HG02571 (cell line): ENCODE measurements at regions not wholly inside any gene's neighbourhood (a gene's known extent, or its start where the extent isn't known, plus 50 kb on each side); places are given as distances from the start of the nearest gene placed in this dataset.

Experiments
- ATAC-seq: cut with Tn5 transposase; IDR thresholded peaks from one replicate; pipeline ENCODE4 v1.9.1; 2021; ENCODE audit warnings: mild to moderate bottlenecking, moderate library complexity; ENCODE audit not compliant: unreplicated experiment

- ATAC-seq = no peak
Observed at GRCh38 chr2:128733450-128733849, 414.8 kb upstream of the HS6ST1 start.

GRCh38 chr2:128734521-128735295 lies 416.0 kb upstream of the HS6ST1 start:
- no peak for ATAC-seq

- no peak for ATAC-seq
Observed at GRCh38 chr2:128735296-128735960, 416.8 kb upstream of the HS6ST1 start.

GRCh38 chr2:128736046-128736688 lies 417.5 kb upstream of the HS6ST1 start:
- ATAC-seq = no peak

GRCh38 chr2:128736689-128737545 lies 418.2 kb upstream of the HS6ST1 start:
- peak; percentile 47 for ATAC-seq

GRCh38 chr2:128737546-128737826 lies 418.8 kb upstream of the HS6ST1 start:
- no peak for ATAC-seq

GRCh38 chr2:128738446-128739110 lies 419.9 kb upstream of the HS6ST1 start:
- ATAC-seq = no peak

GRCh38 chr2:128742467-128742866 lies 423.8 kb upstream of the HS6ST1 start:
- no peak for ATAC-seq

GRCh38 chr2:128745946-128746345 lies 427.3 kb upstream of the HS6ST1 start:
- ATAC-seq = no peak

- ATAC-seq = no peak
Observed at GRCh38 chr2:128746356-128746755, 427.7 kb upstream of the HS6ST1 start.

- no peak for ATAC-seq
Observed at GRCh38 chr2:128748336-128748735, 429.7 kb upstream of the HS6ST1 start.

GRCh38 chr2:128748835-128749605 lies 430.4 kb upstream of the HS6ST1 start:
- ATAC-seq = no peak

- no peak for ATAC-seq
Observed at GRCh38 chr2:128750328-128751165, 431.9 kb upstream of the HS6ST1 start.

GRCh38 chr2:128751746-128752145 lies 433.1 kb upstream of the HS6ST1 start:
- ATAC-seq = no peak

- no peak for ATAC-seq
Observed at GRCh38 chr2:128752691-128753263, 434.1 kb upstream of the HS6ST1 start.

GRCh38 chr2:128753321-128753720 lies 434.7 kb upstream of the HS6ST1 start:
- no peak for ATAC-seq

- no peak for ATAC-seq
Observed at GRCh38 chr2:128753800-128754199, 435.1 kb upstream of the HS6ST1 start.

- peak; percentile 81 for ATAC-seq
Observed at GRCh38 chr2:128754246-128754724, 435.6 kb upstream of the HS6ST1 start.
